DOHH2 (cell line): ENCODE measurements at regions not wholly inside any gene's neighbourhood (a gene's known extent, or its start where the extent isn't known, plus 50 kb on each side); places are given as distances from the start of the nearest gene placed in this dataset.

Experiments
- CTCF ChIP-seq: fragments of 200-600 bp; sonication (generic); IDR thresholded peaks from one replicate; pipeline ENCODE4 v1.5.1; 2014; ENCODE audit warnings: antibody characterized with exemption, mild to moderate bottlenecking, low read depth, low read length; ENCODE audit not compliant: poor library complexity, severe bottlenecking
- EZH2phosphoT487 ChIP-seq: fragments of 200-600 bp; sonication (generic); IDR thresholded peaks from 2 replicates; pipeline ENCODE4 v1.6.1; 2017; ENCODE audit warnings: borderline replicate concordance, mild to moderate bottlenecking, antibody characterized with exemption, low read length, moderate library complexity, mixed read lengths

DNA sequence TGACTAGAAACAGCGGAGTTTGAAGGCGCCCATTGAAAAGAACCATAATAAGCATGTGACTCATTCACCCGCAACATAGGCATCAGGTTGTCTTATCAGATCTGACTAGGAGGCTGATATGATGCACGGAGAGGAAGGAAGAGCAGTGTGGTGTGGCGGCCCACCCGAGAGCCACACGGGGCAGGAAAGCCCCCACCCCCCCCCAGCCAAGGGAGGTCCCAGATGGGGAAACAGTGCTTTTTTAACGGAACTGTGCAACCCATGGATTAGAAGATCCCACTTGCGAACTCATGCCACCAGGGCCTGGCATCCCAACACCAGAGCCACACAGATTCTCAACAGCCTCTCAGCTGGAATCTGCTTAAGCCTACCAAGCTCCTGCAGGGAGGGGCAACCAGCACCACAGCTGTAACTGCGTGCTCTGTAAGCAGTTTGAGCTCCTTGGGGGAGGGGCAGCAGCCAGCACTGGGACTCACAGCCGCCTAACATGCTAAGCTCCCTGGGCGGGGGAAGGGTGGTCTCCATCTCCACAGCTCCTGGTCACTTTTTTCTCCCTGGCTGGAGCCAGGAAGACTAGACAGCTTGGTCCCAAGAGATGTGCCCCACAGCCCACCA is 466.2 kb downstream of the PDGFC start:
- TF ChIP-seq CTCF = no peak
- no peak for TF ChIP-seq EZH2phosphoT487
